NCI-H226 (cell line): ENCODE measurements at regions not wholly inside any gene's neighbourhood (a gene's known extent, or its start where the extent isn't known, plus 50 kb on each side); places are given as distances from the start of the nearest gene placed in this dataset.
"Not testable (repeated sequence)": the region's sequence is repeated elsewhere in the genome, so short reads cannot be mapped to it uniquely, and the experiment has no call there.

ENCODE experiments used
- DNase-seq: peaks from one replicate; pipeline ENCODE4 v3.0.0-alpha.2; 2015

- DNase-seq = no peak
Observed at GRCh38 chr6:133802861-133803260, 86.1 kb upstream of the TCF21 start.

- DNase-seq = peak; percentile 91
Observed at GRCh38 chr6:133804265-133804664, 84.6 kb upstream of the TCF21 start.

- DNase-seq = no peak
Observed at GRCh38 chr6:133805876-133806275, 83.0 kb upstream of the TCF21 start.

DNA sequence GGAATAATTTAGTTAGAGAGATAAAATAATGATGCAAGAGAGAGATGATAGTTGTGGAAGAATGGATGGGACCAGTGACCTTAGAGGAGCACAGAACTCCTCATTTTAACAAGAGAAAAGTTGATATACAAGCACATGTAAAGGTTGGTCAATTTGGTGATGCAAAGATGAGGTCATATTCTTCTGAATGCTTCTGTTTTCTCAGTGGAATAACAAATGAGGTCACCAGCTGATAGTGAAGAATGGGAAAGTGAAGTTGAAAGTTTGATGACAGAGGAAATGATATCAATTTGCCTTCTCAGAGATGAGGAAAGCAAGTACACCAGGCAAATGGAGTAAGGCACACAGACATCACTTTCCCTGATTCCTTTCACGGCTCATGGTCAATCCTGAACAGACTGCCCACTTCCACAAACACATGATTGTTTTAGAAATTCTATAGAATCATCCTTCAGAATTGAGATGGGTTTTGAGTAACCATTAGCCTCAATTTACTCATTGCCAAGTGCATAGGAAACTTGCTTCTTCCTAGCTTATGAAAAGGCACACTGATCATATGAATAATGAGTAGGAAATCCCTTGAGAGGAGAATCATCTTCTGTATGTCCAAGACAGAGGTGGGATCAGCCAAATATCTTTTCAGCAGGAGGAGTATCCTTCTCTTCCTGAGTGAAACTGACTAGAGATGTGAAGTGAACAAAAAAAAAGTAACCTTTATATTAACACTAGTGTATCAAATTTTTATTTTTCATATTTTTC is 82.4 kb upstream of the TCF21 start:
- peak; percentile 27 for DNase-seq

GRCh38 chr6:133807501-133807900 is 81.4 kb upstream of the TCF21 start:
- DNase-seq = no peak

GRCh38 chr6:133809406-133809805 is 79.5 kb upstream of the TCF21 start:
- peak; percentile 18 for DNase-seq

- no peak for DNase-seq
Observed at GRCh38 chr6:133811557-133811956, 77.4 kb upstream of the TCF21 start.

GRCh38 chr6:133812446-133812845 is 76.5 kb upstream of the TCF21 start:
- DNase-seq = not testable (repeated sequence)

GRCh38 chr6:133814238-133814637 is 74.7 kb upstream of the TCF21 start:
- DNase-seq = no peak

GRCh38 chr6:133814797-133815196 is 74.1 kb upstream of the TCF21 start:
- peak; percentile 82 for DNase-seq

DNA sequence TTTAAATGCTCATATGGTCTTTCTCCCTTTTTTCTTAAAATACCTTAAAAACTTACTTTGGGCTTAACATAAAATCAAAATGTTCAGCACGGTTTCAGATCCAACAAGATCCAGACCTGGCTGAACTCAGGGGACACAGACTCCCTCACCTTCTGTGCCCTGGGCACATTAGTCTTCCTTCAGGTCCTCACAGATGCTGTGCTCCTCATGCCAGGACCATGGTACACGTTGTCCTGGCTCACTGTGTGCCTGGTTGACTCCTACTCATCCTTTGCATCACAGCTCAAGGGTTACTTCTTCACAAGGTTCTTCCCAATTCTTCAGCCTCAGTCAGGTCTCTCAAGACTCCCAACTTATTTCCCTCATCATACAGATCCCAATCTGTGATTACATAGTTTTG is 73.6 kb upstream of the TCF21 start:
- DNase-seq = no peak

GRCh38 chr6:133816171-133816570 is 72.7 kb upstream of the TCF21 start:
- DNase-seq = no peak

- DNase-seq = no peak
Observed at GRCh38 chr6:133817460-133818047, 71.4 kb upstream of the TCF21 start.

- DNase-seq = no peak
Observed at GRCh38 chr6:133818320-133818719, 70.6 kb upstream of the TCF21 start.

- no peak for DNase-seq
Observed at GRCh38 chr6:133820208-133820607, 68.7 kb upstream of the TCF21 start.

GRCh38 chr6:133827766-133828165 is 61.1 kb upstream of the TCF21 start:
- no peak for DNase-seq

GRCh38 chr6:133833949-133834359 is 55.0 kb upstream of the TCF21 start:
- no peak for DNase-seq

DNA sequence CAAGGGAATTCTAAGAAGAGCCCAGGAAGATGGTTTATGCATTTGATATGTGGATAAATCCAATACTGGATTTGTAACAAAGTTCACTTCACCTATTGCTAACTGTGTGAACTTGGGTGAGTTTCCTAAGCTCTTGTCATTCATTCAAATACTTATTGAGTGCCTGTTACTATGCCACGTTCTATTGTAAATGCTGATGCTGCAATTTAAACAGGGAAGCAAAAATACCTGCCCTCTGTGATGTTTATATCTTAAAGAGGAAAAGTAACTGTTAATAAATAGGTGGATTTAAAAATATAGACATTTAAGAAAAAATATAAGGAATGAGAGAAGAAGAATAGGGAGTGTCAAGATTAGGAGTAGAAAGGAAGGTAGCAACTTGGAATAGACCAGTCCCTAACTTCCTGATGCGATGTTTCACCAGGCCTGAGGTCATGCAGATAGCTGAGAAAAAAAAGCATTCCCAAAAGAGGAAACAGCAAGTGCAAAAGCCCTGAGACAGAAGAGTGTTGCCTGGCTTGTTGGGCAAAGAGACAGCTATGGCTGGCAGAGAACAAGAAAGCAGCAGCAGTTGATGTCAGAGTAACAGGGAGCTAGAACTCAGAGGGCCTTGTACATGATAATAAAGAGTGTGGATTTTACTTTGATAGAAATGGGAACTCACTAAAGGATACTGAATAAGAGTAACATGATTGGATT is 54.3 kb upstream of the TCF21 start:
- DNase-seq = no peak

GRCh38 chr6:133835901-133836300 is 53.0 kb upstream of the TCF21 start:
- DNase-seq = no peak

- DNase-seq = no peak
Observed at GRCh38 chr6:133837801-133838349, 51.0 kb upstream of the TCF21 start.
